ENCODE measurements at regions not wholly inside any gene's neighbourhood (a gene's known extent, or its start where the extent isn't known, plus 50 kb on each side); places are given as distances from the start of the nearest gene placed in this dataset.

DNA sequence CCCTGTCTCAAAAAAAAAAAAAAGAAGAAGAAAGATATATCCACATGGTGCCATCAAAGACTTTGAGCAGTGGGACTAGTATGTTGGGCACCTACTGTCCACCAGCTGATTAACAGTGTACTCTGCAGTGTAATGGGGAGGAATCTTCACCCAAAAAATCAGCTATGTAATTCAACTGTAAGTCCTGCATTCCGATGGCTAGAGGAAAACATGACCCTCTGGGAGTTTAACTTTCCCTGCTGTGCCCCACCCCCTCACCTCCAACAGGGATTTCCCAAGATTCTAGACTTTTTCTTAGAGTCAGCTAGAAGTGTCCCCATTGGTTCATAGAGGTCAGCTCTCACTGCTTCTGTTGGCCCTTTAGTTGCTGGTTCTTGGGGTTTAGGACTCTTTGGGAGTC, 221.2 kb upstream of the CLINT1 start:
- intact Hi-C loops (cut with micrococcal nuclease; ENCODE audit: unreplicated experiment) (no loop called here), in situ Hi-C loops (cut with MboI) (no loop called here)
- RAD21 ChIA-PET (ENCODE audit: unreplicated experiment), result interaction anchor here (0.6 to 1.1 kb wide), 3 partner anchors 94 to 226 kb away, joined by 3 read pairs; no protein-coding TSS in a partner anchor

More for the DNA sequence above, 221.2 kb upstream of the CLINT1 start:
- DNase-seq (ENCODE audit: low read depth, low spot score) (no peak), FAIRE-seq (no peak), ATAC-seq (no peak)
- H3K36me3 ChIP-seq (ENCODE audit: control insufficient read depth in 2 of 2, insufficient read depth in 2 of 2, low read length in 1 of 2), result no peaks in the 10 kb centered on the region
- H3K27me3 ChIP-seq (replicated peaks in 1 of 2; ENCODE audit: control insufficient read depth in 2 of 2, insufficient read depth in 2 of 2, low read length in 1 of 2), result peaks cover 0 to 2% of the 10 kb centered on the region in 2 experiments; a peak in 1 of 4 replicates
- no peak overlapping the region for H3K9ac ChIP-seq (ENCODE audit: control insufficient read depth, insufficient read depth, low read length)
- no peaks in the 10 kb centered on the region for H4K20me1 ChIP-seq (ENCODE audit: control insufficient read depth, insufficient read depth)
- ChIA-PET POLR2A (interaction anchor here (0.5 to 0.6 kb wide), 2 partner anchors 520 to 913 kb away, joined by 4 to 7 read pairs; no protein-coding TSS in a partner anchor), CTCF (interaction anchor here (1.3 kb wide), 1 partner anchor 1027 kb away, joined by 6 read pairs; no protein-coding TSS in a partner anchor), SMC1A (ENCODE audit: uncharacterized antibody, unreplicated experiment) (interaction anchor here (1.2 to 1.6 kb wide), 2 partner anchors 12 to 1052 kb away, joined by 3 to 4 read pairs; no protein-coding TSS in a partner anchor)
- no peak overlapping the region for H3K4me2 ChIP-seq (ENCODE audit: control insufficient read depth, insufficient read depth)
- TF ChIP-seq RAD21 (IDR thresholded peaks at IDR 0.05; ENCODE audit: insufficient read depth, low read depth, low read length), result no peak
- TF ChIP-seq RAD51 (IDR thresholded peaks at IDR 0.05), result no peak
- TF ChIP-seq STAT3 (IDR thresholded peaks at IDR 0.05; ENCODE audit: low read depth, low read length), result no peak
- TF ChIP-seq, protein P1, sequence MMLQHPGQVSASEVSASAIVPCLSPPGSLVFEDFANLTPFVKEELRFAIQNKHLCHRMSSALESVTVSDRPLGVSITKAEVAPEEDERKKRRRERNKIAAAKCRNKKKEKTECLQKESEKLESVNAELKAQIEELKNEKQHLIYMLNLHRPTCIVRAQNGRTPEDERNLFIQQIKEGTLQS (IDR thresholded peaks at IDR 0.05; ENCODE audit: borderline replicate concordance, extremely low read depth, low read depth, low read length), result no peak
- no peak for TF ChIP-seq FOS (IDR thresholded peaks at IDR 0.05; ENCODE audit: borderline replicate concordance, extremely low read depth, insufficient read length)
- TF ChIP-seq, protein P2, sequence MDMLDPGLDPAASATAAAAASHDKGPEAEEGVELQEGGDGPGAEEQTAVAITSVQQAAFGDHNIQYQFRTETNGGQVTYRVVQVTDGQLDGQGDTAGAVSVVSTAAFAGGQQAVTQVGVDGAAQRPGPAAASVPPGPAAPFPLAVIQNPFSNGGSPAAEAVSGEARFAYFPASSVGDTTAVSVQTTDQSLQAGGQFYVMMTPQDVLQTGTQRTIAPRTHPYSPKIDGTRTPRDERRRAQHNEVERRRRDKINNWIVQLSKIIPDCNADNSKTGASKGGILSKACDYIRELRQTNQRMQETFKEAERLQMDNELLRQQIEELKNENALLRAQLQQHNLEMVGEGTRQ (IDR thresholded peaks at IDR 0.05; ENCODE audit: borderline replicate concordance, low read depth, low read length), result no peak
- no peak for TF ChIP-seq MTA2 (IDR thresholded peaks at IDR 0.05; ENCODE audit: low read depth)
- TF ChIP-seq POLR2AphosphoS2 (IDR thresholded peaks at IDR 0.05; ENCODE audit: low read depth, low read length), result no peak
- no peak for TF ChIP-seq SIN3A (IDR thresholded peaks at IDR 0.05; ENCODE audit: low read depth, low read length)
- TF ChIP-seq, protein P3, sequence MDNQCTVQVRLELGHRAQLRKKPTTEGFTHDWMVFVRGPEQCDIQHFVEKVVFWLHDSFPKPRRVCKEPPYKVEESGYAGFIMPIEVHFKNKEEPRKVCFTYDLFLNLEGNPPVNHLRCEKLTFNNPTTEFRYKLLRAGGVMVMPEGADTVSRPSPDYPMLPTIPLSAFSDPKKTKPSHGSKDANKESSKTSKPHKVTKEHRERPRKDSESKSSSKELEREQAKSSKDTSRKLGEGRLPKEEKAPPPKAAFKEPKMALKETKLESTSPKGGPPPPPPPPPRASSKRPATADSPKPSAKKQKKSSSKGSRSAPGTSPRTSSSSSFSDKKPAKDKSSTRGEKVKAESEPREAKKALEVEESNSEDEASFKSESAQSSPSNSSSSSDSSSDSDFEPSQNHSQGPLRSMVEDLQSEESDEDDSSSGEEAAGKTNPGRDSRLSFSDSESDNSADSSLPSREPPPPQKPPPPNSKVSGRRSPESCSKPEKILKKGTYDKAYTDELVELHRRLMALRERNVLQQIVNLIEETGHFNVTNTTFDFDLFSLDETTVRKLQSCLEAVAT (IDR thresholded peaks at IDR 0.05), result no peak
- no peak for TF ChIP-seq EZH2 (IDR thresholded peaks at IDR 0.05; ENCODE audit: borderline replicate concordance, control insufficient read depth, low read depth, low read length)
- TF ChIP-seq PML (IDR thresholded peaks at IDR 0.05; ENCODE audit: low read length), result no peak
- no peaks in the 10 kb centered on the region for H3K9me3 ChIP-seq (replicated peaks; ENCODE audit: control insufficient read depth, insufficient read depth, low read length)
- no TSS peak for BruUV-seq (replicated peaks)
- no peak overlapping the region for H3K4me3 ChIP-seq
- no peaks in the 10 kb centered on the region for H3K4me1 ChIP-seq (ENCODE audit: control insufficient read depth, insufficient read depth, low read length)
- H2AFZ ChIP-seq (ENCODE audit: control insufficient read depth, low read depth, low read length), result no peak overlapping the region
- WGBS (ENCODE audit: insufficient coverage, insufficient replicate concordance, low lambda C conversion rate, missing lambda C conversion rate), result 0% methylated on average over 1 of the region's 1 CpG
- H3K27ac ChIP-seq (ENCODE audit: control insufficient read depth, insufficient read depth), result no peak overlapping the region
- H3K79me2 ChIP-seq (ENCODE audit: control insufficient read depth, insufficient read depth, low read length), result no peaks in the 10 kb centered on the region
